ENCODE measurements at regions not wholly inside any gene's neighbourhood (a gene's known extent, or its start where the extent isn't known, plus 50 kb on each side); places are given as distances from the start of the nearest gene placed in this dataset.
A peak's percentile ranks its signal among the peaks of the same experiment; 100 is the strongest.
"Not testable (repeated sequence)": the region's sequence is repeated elsewhere in the genome, so short reads cannot be mapped to it uniquely, and the experiment has no call there.

GRCh38 chrX:128582036-128582435, 529.8 kb upstream of the ACTRT1 start:
- DNase-seq: no peak

- no peak for DNase-seq
Measured at GRCh38 chrX:128581615-128582014, 529.4 kb upstream of the ACTRT1 start.

GRCh38 chrX:128543114-128543513, 490.9 kb upstream of the ACTRT1 start:
- DNase-seq: no peak

GRCh38 chrX:128518508-128518907, 466.3 kb upstream of the ACTRT1 start:
- DNase-seq: peak; percentile 45 to 46

GRCh38 chrX:128517691-128518090, 465.5 kb upstream of the ACTRT1 start:
- DNase-seq: no peak

- no peak for DNase-seq
Measured at GRCh38 chrX:128504496-128504895, 452.3 kb upstream of the ACTRT1 start.

GRCh38 chrX:128464116-128464515, 411.9 kb upstream of the ACTRT1 start:
- DNase-seq: no peak

- peak; percentile 4 to 37 for DNase-seq
Measured at GRCh38 chrX:128460835-128461234, 408.6 kb upstream of the ACTRT1 start.

- DNase-seq: no peak
Measured at GRCh38 chrX:128458888-128459287, 406.7 kb upstream of the ACTRT1 start.

- DNase-seq: no peak
Measured at GRCh38 chrX:128457674-128458073, 405.5 kb upstream of the ACTRT1 start.

GRCh38 chrX:128439159-128439558, 387.0 kb upstream of the ACTRT1 start:
- DNase-seq: no peak

- no peak for DNase-seq
Measured at GRCh38 chrX:128438082-128438481, 385.9 kb upstream of the ACTRT1 start.

GRCh38 chrX:128436397-128437103, 384.3 kb upstream of the ACTRT1 start:
- DNase-seq: no peak

GRCh38 chrX:128425546-128425945, 373.3 kb upstream of the ACTRT1 start:
- DNase-seq: no peak

- DNase-seq: no peak
Measured at GRCh38 chrX:128408842-128409241, 356.6 kb upstream of the ACTRT1 start.

GRCh38 chrX:128396601-128397000, 344.4 kb upstream of the ACTRT1 start:
- no peak for DNase-seq

- not testable (repeated sequence) for DNase-seq
Measured at GRCh38 chrX:128383846-128384245, 331.6 kb upstream of the ACTRT1 start.

GRCh38 chrX:128365492-128365891, 313.3 kb upstream of the ACTRT1 start:
- DNase-seq: no peak

GRCh38 chrX:128335671-128336070, 283.5 kb upstream of the ACTRT1 start:
- DNase-seq: no peak

- DNase-seq: no peak
Measured at GRCh38 chrX:128334821-128335220, 282.6 kb upstream of the ACTRT1 start.

- DNase-seq: no peak
Measured at GRCh38 chrX:128310912-128311311, 258.7 kb upstream of the ACTRT1 start.

- no peak for DNase-seq
Measured at GRCh38 chrX:128309311-128309710, 257.1 kb upstream of the ACTRT1 start.

GRCh38 chrX:128294198-128294597, 242.0 kb upstream of the ACTRT1 start:
- no peak for DNase-seq

GRCh38 chrX:128287693-128288092, 235.5 kb upstream of the ACTRT1 start:
- DNase-seq: peak; percentile 55 to 60

- no peak for DNase-seq
Measured at GRCh38 chrX:128250621-128251020, 198.4 kb upstream of the ACTRT1 start.

All from Kasumi-1 (cell line).